Activated naive CD4-positive, alpha-beta T cell treated with anti-CD3 and anti-CD28 coated beads, Interleukin-2, amount 50 U/mL, for 72 hours (primary cell): ENCODE measurements at regions not wholly inside any gene's neighbourhood (a gene's known extent, or its start where the extent isn't known, plus 50 kb on each side); places are given as distances from the start of the nearest gene placed in this dataset.
"Not testable (repeated sequence)": the region's sequence is repeated elsewhere in the genome, so short reads cannot be mapped to it uniquely, and the experiment has no call there.

Source experiments
- ATAC-seq, 2 donors: fragments of 150-1000 bp; cut with Tn5 transposase; 2 replicates each; pipeline ENCODE4 v1.10.0; 2021; ENCODE audit warnings: mild to moderate bottlenecking in 2 of 2, moderate library complexity in 2 of 2
- DNase-seq, 2 donors: peaks; one replicate each; pipeline ENCODE4 v3.0.0; 2021 to 2022; ENCODE audit warnings: low spot score in 2 of 2
- H3K27ac Mint-ChIP-seq, 2 donors: one replicate each; pipeline ENCODE4 v1.8.0; 2022; ENCODE audit warnings: mild to moderate bottlenecking in 2 of 2, mixed read lengths in 2 of 2
- H3K36me3 Mint-ChIP-seq, 2 donors: one replicate each; pipeline ENCODE4 v1.8.0; 2022; ENCODE audit warnings: mixed read lengths in 2 of 2
- H3K9me3 Mint-ChIP-seq, 2 donors: one replicate each; pipeline ENCODE4 v1.8.0; 2022; ENCODE audit warnings: mixed read lengths in 2 of 2

DNA sequence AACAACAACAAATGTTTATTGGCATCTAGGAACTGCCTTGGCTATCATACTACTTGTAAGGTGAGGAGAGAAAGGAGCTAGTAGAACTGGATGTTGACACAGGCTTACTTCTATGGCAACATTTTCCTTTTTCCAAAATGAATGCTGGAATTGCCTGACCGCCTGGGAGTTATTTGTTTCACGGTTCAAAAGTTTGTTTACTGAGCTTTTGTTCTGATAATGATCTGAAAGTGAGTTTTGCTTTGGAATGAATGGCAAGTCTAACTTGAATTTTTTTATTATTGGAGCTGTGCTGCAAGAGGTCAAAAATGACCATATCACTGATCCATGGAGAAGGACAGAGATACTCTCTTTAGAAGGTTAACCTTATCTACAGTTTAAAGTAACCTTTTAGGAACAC lies 183.5 kb upstream of the CAND1 start:
- DNase-seq (no peak), ATAC-seq (no peak)
- Mint-ChIP-seq H3K9me3 (no peaks in the 10 kb centered on the region), H3K27ac (no peak overlapping the region), H3K36me3 (no peaks in the 10 kb centered on the region)

DNA sequence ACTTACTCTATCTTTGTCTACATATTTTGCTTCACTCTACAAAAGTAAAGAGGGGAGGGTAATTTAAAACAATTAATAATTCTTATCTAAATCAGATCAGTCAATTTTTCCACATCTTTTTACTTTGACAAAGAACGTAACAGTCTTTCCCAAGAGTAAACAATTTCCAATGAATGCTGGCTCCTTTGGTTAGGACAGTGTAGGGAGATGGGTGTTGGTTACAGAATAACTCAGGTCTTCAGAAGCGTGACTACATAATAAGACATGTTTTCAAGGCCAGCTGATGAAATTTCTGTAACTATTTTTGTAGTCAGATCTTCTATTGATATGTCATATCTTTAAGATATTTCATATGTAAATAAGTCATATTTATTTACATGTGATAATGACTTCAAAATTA lies 183.0 kb upstream of the CAND1 start:
- ATAC-seq (no peak), DNase-seq (no peak)
- Mint-ChIP-seq H3K27ac (no peak overlapping the region), H3K9me3 (no peaks in the 10 kb centered on the region), H3K36me3 (no peaks in the 10 kb centered on the region)

- DNase-seq (no peak), ATAC-seq (no peak)
- peaks cover 0 to 3% of the 10 kb centered on the region in 2 donors for H3K9me3 Mint-ChIP-seq
- H3K36me3 Mint-ChIP-seq: no peaks in the 10 kb centered on the region
- H3K27ac Mint-ChIP-seq: no peak overlapping the region
Measured at GRCh38 chr12:67088401-67089118, 180.6 kb upstream of the CAND1 start.

GRCh38 chr12:67091204-67091603 lies 178.0 kb upstream of the CAND1 start:
- H3K36me3 Mint-ChIP-seq: no peaks in the 10 kb centered on the region

GRCh38 chr12:67091678-67092077 lies 177.5 kb upstream of the CAND1 start:
- no peak for ATAC-seq
- H3K27ac Mint-ChIP-seq: no peak overlapping the region
- H3K36me3 Mint-ChIP-seq: no peaks in the 10 kb centered on the region
- peaks cover 0 to 3% of the 10 kb centered on the region in 2 donors for H3K9me3 Mint-ChIP-seq
- DNase-seq: no peak

More at GRCh38 chr12:67091204-67091603, 178.0 kb upstream of the CAND1 start:
- H3K27ac Mint-ChIP-seq: peak overlapping the region in 1 of 2 donors; percentile 35
- ATAC-seq (no peak), DNase-seq (no peak)
- H3K9me3 Mint-ChIP-seq: peaks cover 0 to 3% of the 10 kb centered on the region in 2 donors

DNA sequence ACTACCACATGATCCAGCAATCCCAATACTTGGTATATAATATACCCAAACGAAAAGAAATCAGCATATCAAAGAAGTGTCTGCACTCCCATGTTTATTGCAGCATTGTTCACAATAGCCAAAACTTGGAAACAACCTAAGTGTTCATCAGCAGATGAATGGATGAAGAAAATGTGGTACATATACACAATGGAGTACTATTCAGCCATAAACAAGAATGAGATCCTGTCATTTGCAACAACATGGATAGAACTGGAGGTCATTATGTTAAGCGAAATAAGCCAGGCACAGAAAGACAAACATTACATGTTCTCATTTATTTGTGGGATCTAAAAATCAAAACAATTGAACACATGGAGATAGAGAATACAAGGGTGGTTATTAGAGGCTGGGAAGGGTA lies 176.2 kb upstream of the CAND1 start:
- not testable (repeated sequence) for H3K36me3 Mint-ChIP-seq, ATAC-seq, H3K9me3 Mint-ChIP-seq, DNase-seq, H3K27ac Mint-ChIP-seq

DNA sequence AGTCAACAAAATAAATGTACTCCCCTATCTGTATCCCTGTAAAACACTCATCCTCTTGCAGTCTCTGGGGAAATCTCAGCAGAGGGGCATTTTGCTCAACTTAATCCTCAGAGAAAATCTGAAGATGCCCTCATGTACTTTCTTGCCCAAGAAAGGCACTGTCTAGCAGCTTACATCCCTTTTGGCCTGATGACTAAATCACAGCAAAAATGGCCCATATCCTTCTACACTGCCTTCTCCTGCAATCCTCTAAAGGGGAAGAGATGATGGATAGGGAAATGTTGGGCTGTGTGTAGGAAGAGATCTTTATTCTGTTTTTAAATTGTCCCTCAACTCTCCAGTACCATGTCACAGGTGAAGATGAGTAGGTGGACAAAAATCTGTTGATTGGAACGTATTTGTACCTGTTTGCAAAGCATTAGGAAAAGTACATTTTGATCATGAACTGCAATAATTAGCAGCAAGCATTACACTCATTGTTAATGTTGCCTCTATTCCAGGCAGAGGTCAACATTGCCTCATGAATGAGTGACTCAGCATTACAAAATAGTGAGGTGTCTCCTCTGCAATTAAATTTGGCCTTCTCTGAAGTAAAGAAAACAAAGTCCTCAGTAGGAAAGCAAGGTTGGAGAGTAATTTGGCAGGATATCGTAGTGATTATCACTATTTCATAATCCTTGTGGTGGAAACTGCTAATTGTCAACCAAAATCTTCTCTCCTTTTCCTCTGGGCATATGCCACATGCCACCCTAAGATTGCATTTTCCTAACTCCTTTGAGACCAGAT lies 172.4 kb upstream of the CAND1 start:
- Mint-ChIP-seq H3K27ac (no peak overlapping the region), H3K9me3 (peaks cover 0 to 3% of the 10 kb centered on the region in 2 donors), H3K36me3 (no peaks in the 10 kb centered on the region)
- ATAC-seq (no peak), DNase-seq (no peak)

GRCh38 chr12:67099858-67100257 lies 169.3 kb upstream of the CAND1 start:
- no peak overlapping the region for H3K27ac Mint-ChIP-seq
- peaks cover 5 to 10% of the 10 kb centered on the region in 2 donors for H3K9me3 Mint-ChIP-seq
- DNase-seq (no peak), ATAC-seq (no peak)
- peaks cover 0 to 4% of the 10 kb centered on the region in 2 donors for H3K36me3 Mint-ChIP-seq

DNA sequence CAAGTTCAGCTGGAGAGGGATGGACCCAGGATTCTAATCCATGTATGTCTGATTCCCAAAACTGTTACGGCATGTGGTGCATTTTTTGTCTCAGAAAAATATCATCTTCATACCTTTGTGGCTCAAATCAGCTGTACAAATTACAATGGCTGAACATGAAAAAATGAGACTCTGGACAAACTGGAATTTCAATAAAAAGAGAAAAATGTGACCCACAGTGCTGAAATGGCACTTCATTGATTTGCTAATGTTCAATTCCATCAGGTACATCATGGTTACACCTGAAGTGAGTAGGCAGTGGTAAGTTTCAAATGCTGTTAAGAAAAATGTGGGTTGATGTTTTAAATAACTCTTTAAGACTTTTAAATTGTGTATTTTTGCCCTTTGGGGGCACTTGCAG lies 165.6 kb upstream of the CAND1 start:
- H3K36me3 Mint-ChIP-seq: peaks cover 10 to 26% of the 10 kb centered on the region in 2 donors
- peaks cover 28 to 34% of the 10 kb centered on the region in 2 donors for H3K9me3 Mint-ChIP-seq
- DNase-seq: no peak
- ATAC-seq: no peak
- no peak overlapping the region for H3K27ac Mint-ChIP-seq

GRCh38 chr12:67107235-67107634 lies 161.9 kb upstream of the CAND1 start:
- peaks cover 28 to 34% of the 10 kb centered on the region in 2 donors for H3K9me3 Mint-ChIP-seq
- H3K27ac Mint-ChIP-seq: no peak overlapping the region
- DNase-seq: no peak
- ATAC-seq: no peak
- peaks cover 10 to 26% of the 10 kb centered on the region in 2 donors for H3K36me3 Mint-ChIP-seq

GRCh38 chr12:67107751-67108269 lies 161.3 kb upstream of the CAND1 start:
- H3K27ac Mint-ChIP-seq: no peak overlapping the region
- DNase-seq: no peak
- peaks cover 10 to 26% of the 10 kb centered on the region in 2 donors for H3K36me3 Mint-ChIP-seq
- H3K9me3 Mint-ChIP-seq: peaks cover 28 to 31% of the 10 kb centered on the region in 2 donors
- no peak for ATAC-seq

DNA sequence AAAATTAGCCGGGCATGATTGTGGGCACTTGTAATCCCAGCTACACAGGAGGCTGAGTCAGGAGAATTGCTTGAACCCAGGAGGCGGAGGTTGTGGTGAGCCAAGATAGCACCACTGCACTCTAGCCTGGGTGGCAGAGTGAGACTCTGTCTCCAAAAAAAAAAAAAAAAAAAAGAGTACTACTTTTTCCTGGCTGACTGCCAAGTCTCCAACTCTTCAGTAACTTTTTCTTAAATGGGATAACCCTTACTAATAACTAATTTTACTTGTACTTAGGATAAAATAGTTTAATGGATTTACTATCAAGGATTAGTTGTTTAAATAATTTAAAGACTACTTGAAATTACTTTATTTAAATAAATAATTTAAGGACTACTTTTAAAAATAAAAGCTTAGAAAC lies 158.8 kb upstream of the CAND1 start:
- not testable (repeated sequence) for ATAC-seq, H3K27ac Mint-ChIP-seq, DNase-seq
- peaks cover 10 to 21% of the 10 kb centered on the region in 2 donors for H3K36me3 Mint-ChIP-seq
- H3K9me3 Mint-ChIP-seq: peaks cover 22 to 23% of the 10 kb centered on the region in 2 donors

- peaks cover 10 to 12% of the 10 kb centered on the region in 2 donors for H3K36me3 Mint-ChIP-seq
Measured at GRCh38 chr12:67111182-67111581, 158.0 kb upstream of the CAND1 start.

DNA sequence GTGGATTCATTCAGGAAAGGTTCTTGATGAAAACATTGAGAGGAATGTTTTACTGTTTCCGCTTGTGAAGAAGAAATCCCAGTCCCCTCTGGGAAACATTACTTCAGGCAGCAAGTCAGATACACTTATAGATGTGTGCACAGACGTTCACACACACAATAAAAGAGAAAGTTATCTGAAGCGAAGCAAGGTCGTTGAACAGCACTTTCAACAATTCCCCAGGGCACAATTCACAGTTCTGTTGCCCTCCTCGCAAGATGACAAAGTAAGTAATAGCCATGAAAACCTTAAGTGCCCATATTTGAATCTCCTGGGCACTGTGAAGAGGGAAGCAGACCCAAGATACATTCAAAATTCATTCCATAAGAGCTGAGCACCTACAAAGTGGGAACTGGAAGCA lies 156.6 kb upstream of the CAND1 start:
- ATAC-seq (no peak), DNase-seq (no peak)
- Mint-ChIP-seq H3K9me3 (peaks cover 4 to 5% of the 10 kb centered on the region in 2 donors), H3K27ac (no peak overlapping the region), H3K36me3 (no peaks in the 10 kb centered on the region)

More at GRCh38 chr12:67111182-67111581, 158.0 kb upstream of the CAND1 start:
- ATAC-seq (no peak), DNase-seq (no peak)
- no peak overlapping the region for H3K27ac Mint-ChIP-seq
- peaks cover 15 to 18% of the 10 kb centered on the region in 2 donors for H3K9me3 Mint-ChIP-seq

DNA sequence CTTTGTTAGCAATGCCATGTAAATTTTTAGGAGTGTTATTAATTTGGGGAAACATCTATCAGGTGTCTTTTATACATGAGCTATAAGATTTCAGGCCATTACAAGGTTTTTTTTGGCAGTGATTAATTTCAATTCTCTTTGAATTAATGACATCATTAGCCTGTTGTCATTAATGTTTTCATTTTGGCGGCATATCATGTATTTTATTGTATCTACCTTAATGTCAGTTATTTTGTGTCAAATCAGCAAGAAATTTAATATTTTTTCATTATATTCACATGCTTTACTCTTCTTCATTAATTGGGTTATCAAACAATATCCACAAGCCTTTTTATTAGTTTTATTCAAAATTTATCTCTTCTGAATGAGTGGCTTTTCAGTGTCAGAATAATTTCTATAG lies 153.0 kb upstream of the CAND1 start:
- ATAC-seq (no peak), DNase-seq (no peak)
- Mint-ChIP-seq H3K9me3 (no peaks in the 10 kb centered on the region), H3K36me3 (no peaks in the 10 kb centered on the region), H3K27ac (no peak overlapping the region)

DNA sequence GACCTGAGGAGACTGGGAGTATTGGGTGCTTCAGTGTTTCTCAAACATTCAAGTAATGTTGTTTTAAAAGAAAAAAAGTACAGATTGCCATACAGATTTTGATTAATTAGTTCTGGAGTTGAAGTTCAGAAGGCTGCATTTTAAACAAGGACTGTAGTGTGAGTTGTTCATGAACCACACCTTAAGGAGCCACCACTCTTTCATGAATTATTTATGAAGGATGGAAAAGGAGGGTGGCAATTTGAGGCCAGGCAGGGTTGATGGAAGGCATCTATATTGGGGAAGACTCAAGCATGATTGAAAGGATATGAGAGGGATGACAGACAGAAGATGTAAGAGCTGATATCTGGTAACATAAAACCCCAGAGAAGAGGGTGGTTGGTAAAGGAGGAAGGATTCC lies 146.6 kb upstream of the CAND1 start:
- no peak for ATAC-seq
- no peaks in the 10 kb centered on the region for H3K36me3 Mint-ChIP-seq
- H3K27ac Mint-ChIP-seq: no peak overlapping the region
- DNase-seq: no peak
- H3K9me3 Mint-ChIP-seq: no peaks in the 10 kb centered on the region

DNA sequence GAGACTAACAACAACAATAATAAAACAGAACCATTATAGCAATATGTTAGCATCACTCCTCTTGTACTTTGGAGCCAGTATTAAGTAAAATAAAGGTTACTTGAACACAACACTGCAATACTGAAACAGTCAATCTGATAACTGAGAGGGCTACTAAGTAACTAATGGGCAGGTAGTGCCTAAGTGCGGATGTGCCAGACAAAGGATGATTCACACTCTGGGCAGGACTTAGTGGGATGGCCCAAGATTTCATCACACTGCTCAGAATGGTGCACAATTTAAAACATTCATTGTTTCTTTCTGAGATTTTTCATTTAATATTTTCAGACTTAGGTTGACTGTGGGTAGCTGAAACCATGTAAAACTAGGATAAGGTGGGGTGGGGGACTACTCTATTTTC lies 131.9 kb upstream of the CAND1 start:
- DNase-seq (no peak), ATAC-seq (no peak)
- Mint-ChIP-seq H3K27ac (no peak overlapping the region), H3K36me3 (no peaks in the 10 kb centered on the region), H3K9me3 (no peaks in the 10 kb centered on the region)
